Tibial nerve (tissue), 4 donors: ENCODE measurements at regions not wholly inside any gene's neighbourhood (a gene's known extent, or its start where the extent isn't known, plus 50 kb on each side); places are given as distances from the start of the nearest gene placed in this dataset.

Experiments used
- CTCF ChIP-seq, 5 experiments: fragments of 200-600 bp in 3 of 5; fragments of 450-650 bp in 2 of 5; sonication (generic) in 3 of 5; IDR thresholded peaks; one replicate each; pipeline ENCODE4 v1.5.1; 2016 to 2019; ENCODE audit warnings: antibody characterized with exemption in 5 of 5, mild to moderate bottlenecking in 3 of 5, moderate library complexity in 2 of 5
- EP300 ChIP-seq, 2 donors: sonication (generic); formaldehyde crosslinking; IDR thresholded peaks; one replicate each; pipeline ENCODE4 v1.6.1; 2017; ENCODE audit warnings: antibody characterized with exemption in 2 of 2, mild to moderate bottlenecking in 1 of 2

GRCh38 chr3:160065282-160065681, 76.6 kb downstream of the IL12A start:
- TF ChIP-seq CTCF (IDR thresholded peaks at IDR 0.05), result no peak
- TF ChIP-seq EP300 (IDR thresholded peaks at IDR 0.05), result no peak
